ENCODE measurements at regions not wholly inside any gene's neighbourhood (a gene's known extent, or its start where the extent isn't known, plus 50 kb on each side); places are given as distances from the start of the nearest gene placed in this dataset.
A peak's percentile ranks its signal among the peaks of the same experiment; 100 is the strongest.

GRCh38 chr5:68409259-68409658 is 193.7 kb downstream of the PIK3R1 start:
- no peak overlapping the region for H3K9ac ChIP-seq (ENCODE audit: low read depth, low read length)
- no peaks in the 10 kb centered on the region for H3K9me3 ChIP-seq (replicated peaks; ENCODE audit: low read length)
- no peaks in the 10 kb centered on the region for H3K36me3 ChIP-seq (ENCODE audit: insufficient read depth, low read length)
- H3K27me3 ChIP-seq (ENCODE audit: control insufficient read depth, insufficient read depth, low read length) = no peaks in the 10 kb centered on the region
- H3K4me2 ChIP-seq (ENCODE audit: low read length) = no peak overlapping the region
- H3K4me3 ChIP-seq (ENCODE audit: low read length) = no peak overlapping the region
- peaks cover 28% of the 10 kb centered on the region for H3K4me1 ChIP-seq (ENCODE audit: control insufficient read depth, insufficient read depth, low read length)

- no peak overlapping the region for H3K9ac ChIP-seq (ENCODE audit: low read depth, low read length)
- H3K4me3 ChIP-seq (ENCODE audit: low read length) = no peak overlapping the region
- H3K36me3 ChIP-seq (ENCODE audit: insufficient read depth, low read length) = no peaks in the 10 kb centered on the region
- H3K4me1 ChIP-seq (ENCODE audit: control insufficient read depth, insufficient read depth, low read length) = peaks cover 30% of the 10 kb centered on the region
- H3K9me3 ChIP-seq (replicated peaks; ENCODE audit: low read length) = no peaks in the 10 kb centered on the region
- H3K4me2 ChIP-seq (ENCODE audit: low read length) = no peak overlapping the region
- no peaks in the 10 kb centered on the region for H3K27me3 ChIP-seq (ENCODE audit: control insufficient read depth, insufficient read depth, low read length)
Measured at GRCh38 chr5:68411161-68411560, 195.6 kb downstream of the PIK3R1 start.

GRCh38 chr5:68415177-68416085 is 199.9 kb downstream of the PIK3R1 start:
- peaks cover 30% of the 10 kb centered on the region for H3K4me1 ChIP-seq (ENCODE audit: control insufficient read depth, insufficient read depth, low read length)
- no peaks in the 10 kb centered on the region for H3K27me3 ChIP-seq (ENCODE audit: control insufficient read depth, insufficient read depth, low read length)
- H3K4me2 ChIP-seq (ENCODE audit: low read length) = no peak overlapping the region
- no peak overlapping the region for H3K9ac ChIP-seq (ENCODE audit: low read depth, low read length)
- no peak overlapping the region for H3K4me3 ChIP-seq (ENCODE audit: low read length)
- H3K36me3 ChIP-seq (ENCODE audit: insufficient read depth, low read length) = no peaks in the 10 kb centered on the region
- no peaks in the 10 kb centered on the region for H3K9me3 ChIP-seq (replicated peaks; ENCODE audit: low read length)

- H3K27me3 ChIP-seq (ENCODE audit: control insufficient read depth, insufficient read depth, low read length) = no peaks in the 10 kb centered on the region
- H3K4me1 ChIP-seq (ENCODE audit: control insufficient read depth, insufficient read depth, low read length) = peaks cover 34% of the 10 kb centered on the region
- H3K9me3 ChIP-seq (replicated peaks; ENCODE audit: low read length) = no peaks in the 10 kb centered on the region
- H3K4me3 ChIP-seq (ENCODE audit: low read length) = no peak overlapping the region
- H3K36me3 ChIP-seq (ENCODE audit: insufficient read depth, low read length) = no peaks in the 10 kb centered on the region
- no peak overlapping the region for H3K4me2 ChIP-seq (ENCODE audit: low read length)
- H3K9ac ChIP-seq (ENCODE audit: low read depth, low read length) = no peak overlapping the region
Measured at GRCh38 chr5:68416714-68417113, 201.2 kb downstream of the PIK3R1 start.

GRCh38 chr5:68418201-68418600 is 202.6 kb downstream of the PIK3R1 start:
- Histone ChIP-seq H3K27me3 (ENCODE audit: control insufficient read depth, insufficient read depth, low read length) (no peaks in the 10 kb centered on the region), H3K9ac (ENCODE audit: low read depth, low read length) (no peak overlapping the region), H3K4me3 (ENCODE audit: low read length) (no peak overlapping the region), H3K36me3 (ENCODE audit: insufficient read depth, low read length) (no peaks in the 10 kb centered on the region), H3K4me2 (ENCODE audit: low read length) (no peak overlapping the region), H3K4me1 (ENCODE audit: control insufficient read depth, insufficient read depth, low read length) (peaks cover 38% of the 10 kb centered on the region), H3K9me3 (replicated peaks; ENCODE audit: low read length) (no peaks in the 10 kb centered on the region)

GRCh38 chr5:68418680-68419079 is 203.1 kb downstream of the PIK3R1 start:
- Histone ChIP-seq H3K36me3 (ENCODE audit: insufficient read depth, low read length) (no peaks in the 10 kb centered on the region), H3K9me3 (replicated peaks; ENCODE audit: low read length) (no peaks in the 10 kb centered on the region), H3K27me3 (ENCODE audit: control insufficient read depth, insufficient read depth, low read length) (no peaks in the 10 kb centered on the region), H3K9ac (ENCODE audit: low read depth, low read length) (no peak overlapping the region), H3K4me1 (ENCODE audit: control insufficient read depth, insufficient read depth, low read length) (peaks cover 41% of the 10 kb centered on the region), H3K4me3 (ENCODE audit: low read length) (no peak overlapping the region), H3K4me2 (ENCODE audit: low read length) (no peak overlapping the region)

GRCh38 chr5:68419081-68419636 is 203.6 kb downstream of the PIK3R1 start:
- H3K4me2 ChIP-seq (ENCODE audit: low read length) = peak overlapping the region; percentile 54
- no peaks in the 10 kb centered on the region for H3K36me3 ChIP-seq (ENCODE audit: insufficient read depth, low read length)
- no peaks in the 10 kb centered on the region for H3K27me3 ChIP-seq (ENCODE audit: control insufficient read depth, insufficient read depth, low read length)
- H3K4me1 ChIP-seq (ENCODE audit: control insufficient read depth, insufficient read depth, low read length) = peaks cover 41% of the 10 kb centered on the region
- H3K4me3 ChIP-seq (ENCODE audit: low read length) = no peak overlapping the region
- no peak overlapping the region for H3K9ac ChIP-seq (ENCODE audit: low read depth, low read length)
- no peaks in the 10 kb centered on the region for H3K9me3 ChIP-seq (replicated peaks; ENCODE audit: low read length)

GRCh38 chr5:68419637-68420452 is 204.3 kb downstream of the PIK3R1 start:
- H3K9me3 ChIP-seq (replicated peaks; ENCODE audit: low read length) = no peaks in the 10 kb centered on the region
- peak overlapping the region; percentile 54 for H3K4me2 ChIP-seq (ENCODE audit: low read length)
- peak overlapping the region; percentile 36 for H3K4me3 ChIP-seq (ENCODE audit: low read length)
- peak overlapping the region; percentile 46 for H3K9ac ChIP-seq (ENCODE audit: low read depth, low read length)
- H3K4me1 ChIP-seq (ENCODE audit: control insufficient read depth, insufficient read depth, low read length) = peaks cover 42% of the 10 kb centered on the region
- H3K27me3 ChIP-seq (ENCODE audit: control insufficient read depth, insufficient read depth, low read length) = no peaks in the 10 kb centered on the region
- no peaks in the 10 kb centered on the region for H3K36me3 ChIP-seq (ENCODE audit: insufficient read depth, low read length)

- H3K9ac ChIP-seq (ENCODE audit: low read depth, low read length) = no peak overlapping the region
- H3K4me1 ChIP-seq (ENCODE audit: control insufficient read depth, insufficient read depth, low read length) = peaks cover 40% of the 10 kb centered on the region
- H3K4me2 ChIP-seq (ENCODE audit: low read length) = no peak overlapping the region
- no peaks in the 10 kb centered on the region for H3K9me3 ChIP-seq (replicated peaks; ENCODE audit: low read length)
- H3K36me3 ChIP-seq (ENCODE audit: insufficient read depth, low read length) = no peaks in the 10 kb centered on the region
- H3K4me3 ChIP-seq (ENCODE audit: low read length) = no peak overlapping the region
- H3K27me3 ChIP-seq (ENCODE audit: control insufficient read depth, insufficient read depth, low read length) = no peaks in the 10 kb centered on the region
Measured at GRCh38 chr5:68420476-68421344, 205.2 kb downstream of the PIK3R1 start.

- no peaks in the 10 kb centered on the region for H3K36me3 ChIP-seq (ENCODE audit: insufficient read depth, low read length)
- no peak overlapping the region for H3K4me2 ChIP-seq (ENCODE audit: low read length)
- H3K9ac ChIP-seq (ENCODE audit: low read depth, low read length) = no peak overlapping the region
- H3K27me3 ChIP-seq (ENCODE audit: control insufficient read depth, insufficient read depth, low read length) = no peaks in the 10 kb centered on the region
- H3K4me3 ChIP-seq (ENCODE audit: low read length) = no peak overlapping the region
- peaks cover 40% of the 10 kb centered on the region for H3K4me1 ChIP-seq (ENCODE audit: control insufficient read depth, insufficient read depth, low read length)
- H3K9me3 ChIP-seq (replicated peaks; ENCODE audit: low read length) = no peaks in the 10 kb centered on the region
Measured at GRCh38 chr5:68421485-68422220, 206.1 kb downstream of the PIK3R1 start.

Measured in skeletal muscle satellite cell (primary cell).